NT2/D1 (cell line): ENCODE measurements at regions not wholly inside any gene's neighbourhood (a gene's known extent, or its start where the extent isn't known, plus 50 kb on each side); places are given as distances from the start of the nearest gene placed in this dataset.

Source experiments
- SUZ12 ChIP-seq: IDR thresholded peaks from 2 replicates; pipeline ENCODE4 v1.6.1; 2011; ENCODE audit not compliant: insufficient read length, insufficient read depth; ENCODE audit errors: extremely low read depth
- YY1 ChIP-seq: IDR thresholded peaks from 2 replicates; pipeline ENCODE4 v1.6.1; 2011; ENCODE audit not compliant: insufficient read length, insufficient read depth
- ZNF274 ChIP-seq: IDR thresholded peaks from 2 replicates; pipeline ENCODE4 v1.6.1; 2011; ENCODE audit warnings: mild to moderate bottlenecking, low read depth, low read length

- no peak for TF ChIP-seq SUZ12
- no peak for TF ChIP-seq YY1
- TF ChIP-seq ZNF274 = no peak
Measured at GRCh38 chr16:73483076-73483791, 435.3 kb upstream of the ZFHX3 start.
